Tibial nerve (tissue), 4 donors: ENCODE measurements at regions not wholly inside any gene's neighbourhood (a gene's known extent, or its start where the extent isn't known, plus 50 kb on each side); places are given as distances from the start of the nearest gene placed in this dataset.

Experiments
- DNase-seq, 2 donors: peaks; one replicate each; pipeline ENCODE4 v3.0.0-alpha.2; 2019; ENCODE audit warnings: low spot score in 2 of 2
- H3K27ac ChIP-seq, 4 donors: fragments of 200-600 bp; sonication (generic) in 3 of 4; one replicate each; pipeline ENCODE4 v1.5.1; 2017 to 2019; ENCODE audit warnings: mild to moderate bottlenecking in 1 of 4
- H3K27me3 ChIP-seq, 2 donors: fragments of 200-600 bp; sonication (generic) in 1 of 2; one replicate each; pipeline versions ENCODE4 v1.5.1 to v1.6.0; 2017 to 2019
- H3K36me3 ChIP-seq, 3 donors: fragments of 200-600 bp; sonication (generic); one replicate each; pipeline ENCODE4 v1.5.1; 2018 to 2019
- H3K4me1 ChIP-seq, 4 donors: fragments of 200-600 bp; sonication (generic) in 3 of 4; one replicate each; pipeline ENCODE4 v1.5.1; 2017 to 2019
- H3K4me3 ChIP-seq, 4 donors: fragments of 200-600 bp; sonication (generic) in 3 of 4; one replicate each; pipeline ENCODE4 v1.5.1; 2017 to 2019; ENCODE audit warnings: mild to moderate bottlenecking in 1 of 4, moderate library complexity in 1 of 4
- H3K9me3 ChIP-seq, 4 donors: fragments of 200-600 bp; sonication (generic) in 3 of 4; one replicate each; pipeline ENCODE4 v1.5.1; 2017 to 2019
- EP300 ChIP-seq, 2 donors: sonication (generic); formaldehyde crosslinking; IDR thresholded peaks; one replicate each; pipeline ENCODE4 v1.6.1; 2017; ENCODE audit warnings: antibody characterized with exemption in 2 of 2, mild to moderate bottlenecking in 1 of 2
- POLR2A ChIP-seq, 2 donors: fragments of 450-650 bp; IDR thresholded peaks; one replicate each; pipeline ENCODE4 v1.6.1; 2017; ENCODE audit warnings: antibody characterized with exemption in 2 of 2, mild to moderate bottlenecking in 2 of 2, moderate library complexity in 2 of 2
- WGBS, 2 donors: methylation state at CpG; one replicate each; pipeline ENCODE4 v1.1.5; 2018; 5-methylcytosine and 5-hydroxymethylcytosine counted together
- TF ChIP-seq, protein P1 (sequence below), 5 experiments: fragments of 200-600 bp in 3 of 5; fragments of 450-650 bp in 2 of 5; sonication (generic) in 3 of 5; IDR thresholded peaks; one replicate each; pipeline ENCODE4 v1.5.1; 2016 to 2019; ENCODE audit warnings: antibody characterized with exemption in 5 of 5, mild to moderate bottlenecking in 3 of 5, moderate library complexity in 2 of 5

- Histone ChIP-seq H3K36me3 (no peaks in the 10 kb centered on the region), H3K9me3 (peaks cover 0 to 9% (median 0%) of the 10 kb centered on the region in 4 donors), H3K4me3 (no peak overlapping the region), H3K4me1 (no peaks in the 10 kb centered on the region), H3K27ac (no peak overlapping the region), H3K27me3 (no peaks in the 10 kb centered on the region)
- 61 to 84% methylated on average over 3 to 9 of the region's 9 CpGs for WGBS, 2 donors
- no peak for DNase-seq
- TF ChIP-seq, protein P1, sequence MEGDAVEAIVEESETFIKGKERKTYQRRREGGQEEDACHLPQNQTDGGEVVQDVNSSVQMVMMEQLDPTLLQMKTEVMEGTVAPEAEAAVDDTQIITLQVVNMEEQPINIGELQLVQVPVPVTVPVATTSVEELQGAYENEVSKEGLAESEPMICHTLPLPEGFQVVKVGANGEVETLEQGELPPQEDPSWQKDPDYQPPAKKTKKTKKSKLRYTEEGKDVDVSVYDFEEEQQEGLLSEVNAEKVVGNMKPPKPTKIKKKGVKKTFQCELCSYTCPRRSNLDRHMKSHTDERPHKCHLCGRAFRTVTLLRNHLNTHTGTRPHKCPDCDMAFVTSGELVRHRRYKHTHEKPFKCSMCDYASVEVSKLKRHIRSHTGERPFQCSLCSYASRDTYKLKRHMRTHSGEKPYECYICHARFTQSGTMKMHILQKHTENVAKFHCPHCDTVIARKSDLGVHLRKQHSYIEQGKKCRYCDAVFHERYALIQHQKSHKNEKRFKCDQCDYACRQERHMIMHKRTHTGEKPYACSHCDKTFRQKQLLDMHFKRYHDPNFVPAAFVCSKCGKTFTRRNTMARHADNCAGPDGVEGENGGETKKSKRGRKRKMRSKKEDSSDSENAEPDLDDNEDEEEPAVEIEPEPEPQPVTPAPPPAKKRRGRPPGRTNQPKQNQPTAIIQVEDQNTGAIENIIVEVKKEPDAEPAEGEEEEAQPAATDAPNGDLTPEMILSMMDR (IDR thresholded peaks at IDR 0.05) = no peak
- TF ChIP-seq POLR2A (IDR thresholded peaks at IDR 0.05) (no peak), EP300 (IDR thresholded peaks at IDR 0.05) (no peak)
Observed at GRCh38 chr17:16881239-16881924, 90.5 kb downstream of the TNFRSF13B start.

DNA sequence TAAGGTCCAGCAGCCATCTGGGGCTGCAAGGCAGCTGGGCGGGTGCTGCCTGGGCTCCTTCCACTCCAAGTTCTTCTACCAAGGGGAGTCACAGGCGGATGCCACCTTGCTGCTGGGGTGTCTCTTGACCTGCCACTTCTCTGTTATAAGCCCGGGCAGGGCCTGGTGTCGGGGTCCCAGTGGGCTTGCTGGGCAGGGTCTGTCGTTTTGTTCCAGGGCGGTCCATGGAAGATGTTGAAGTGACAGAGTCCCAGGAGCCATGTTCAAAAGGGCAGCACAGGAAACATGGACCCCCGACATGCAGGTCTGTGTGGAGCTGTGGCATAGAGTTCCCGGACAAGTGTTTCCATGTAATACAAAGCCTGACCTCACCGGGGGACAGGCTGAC, 91.1 kb downstream of the TNFRSF13B start:
- Histone ChIP-seq H3K27ac (no peak overlapping the region), H3K9me3 (peaks cover 0 to 9% (median 0%) of the 10 kb centered on the region in 4 donors), H3K4me3 (no peak overlapping the region), H3K36me3 (no peaks in the 10 kb centered on the region), H3K4me1 (no peaks in the 10 kb centered on the region), H3K27me3 (no peaks in the 10 kb centered on the region)
- no peak for DNase-seq
- WGBS, 2 donors = 67 to 83% methylated on average over 9 of the region's 9 CpGs
- TF ChIP-seq POLR2A (IDR thresholded peaks at IDR 0.05) (no peak), EP300 (IDR thresholded peaks at IDR 0.05) (no peak)
- TF ChIP-seq, protein P1 (IDR thresholded peaks at IDR 0.05) = no peak

DNA sequence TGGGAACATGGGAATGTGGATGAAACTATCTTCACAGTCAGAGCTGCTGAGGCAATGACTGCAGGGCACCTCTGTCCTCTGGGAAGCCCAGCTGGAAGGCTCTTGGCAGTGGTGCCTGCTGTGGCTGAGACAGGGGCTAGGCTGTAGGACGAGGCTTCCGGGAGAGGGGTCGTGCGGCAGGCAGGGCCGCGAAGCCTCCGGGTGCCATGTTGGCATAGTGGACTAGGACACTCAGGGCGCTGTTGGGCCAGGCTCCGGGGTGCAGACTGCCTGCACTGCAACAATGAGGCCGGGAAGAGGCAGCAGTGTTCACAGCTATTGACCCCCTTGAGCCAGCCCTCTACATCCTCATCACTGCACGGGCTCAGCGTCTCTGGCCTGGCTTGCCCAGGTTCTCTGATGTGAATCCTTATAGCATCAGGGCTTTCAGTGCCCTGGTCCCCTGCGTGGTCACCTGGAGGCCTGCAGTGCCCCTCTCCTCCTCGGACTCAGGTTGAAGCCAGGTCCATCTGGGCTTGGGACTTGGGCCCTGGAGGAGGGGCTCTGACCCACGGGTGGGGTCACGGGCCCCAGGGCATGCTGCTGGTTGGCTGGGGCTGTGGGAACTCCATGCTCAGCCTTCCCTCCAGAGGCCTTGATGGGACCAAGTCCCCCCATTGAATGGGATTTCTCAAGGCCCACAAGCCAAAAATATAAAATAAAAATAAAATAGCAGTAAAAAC, 91.6 kb downstream of the TNFRSF13B start:
- Histone ChIP-seq H3K4me3 (no peak overlapping the region), H3K4me1 (no peaks in the 10 kb centered on the region), H3K27ac (no peak overlapping the region), H3K27me3 (no peaks in the 10 kb centered on the region), H3K9me3 (peaks cover 0 to 9% (median 0%) of the 10 kb centered on the region in 4 donors), H3K36me3 (no peaks in the 10 kb centered on the region)
- no peak for DNase-seq
- TF ChIP-seq POLR2A (IDR thresholded peaks at IDR 0.05) (no peak), EP300 (IDR thresholded peaks at IDR 0.05) (no peak)
- TF ChIP-seq, protein P1 (IDR thresholded peaks at IDR 0.05) = no peak
- 74 to 90% methylated on average over 6 to 16 of the region's 16 CpGs for WGBS, 2 donors

- Histone ChIP-seq H3K4me3 (no peak overlapping the region), H3K36me3 (no peaks in the 10 kb centered on the region), H3K9me3 (peaks cover 0 to 9% (median 0%) of the 10 kb centered on the region in 4 donors), H3K27ac (no peak overlapping the region), H3K27me3 (no peaks in the 10 kb centered on the region), H3K4me1 (no peaks in the 10 kb centered on the region)
- WGBS, 2 donors = 94 to 95% methylated on average over 10 to 14 of the region's 15 CpGs
- TF ChIP-seq, protein P1 (IDR thresholded peaks at IDR 0.05) = no peak
- TF ChIP-seq POLR2A (IDR thresholded peaks at IDR 0.05) (no peak), EP300 (IDR thresholded peaks at IDR 0.05) (no peak)
- DNase-seq = no peak
Observed at GRCh38 chr17:16879686-16880085, 92.2 kb downstream of the TNFRSF13B start.

DNA sequence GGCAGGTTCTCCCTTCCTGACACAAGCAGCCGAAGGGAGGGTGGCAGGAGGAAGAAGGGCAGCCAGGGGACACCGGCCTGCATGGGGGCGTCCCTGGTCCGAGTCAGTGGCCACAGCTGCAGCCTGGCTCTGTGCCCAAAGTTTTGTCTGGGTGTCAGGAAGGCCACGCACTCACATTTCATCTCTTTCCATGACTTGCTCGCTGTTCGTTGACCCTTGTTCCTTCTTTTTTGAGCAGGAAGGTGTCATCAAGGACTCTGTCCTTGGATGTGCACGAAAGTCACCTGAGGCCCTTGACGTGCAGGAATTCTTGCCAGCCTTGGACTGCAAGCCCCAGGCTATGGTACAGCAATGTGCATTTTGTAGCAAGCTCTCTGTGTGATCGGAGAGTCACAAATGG, 93.3 kb downstream of the TNFRSF13B start:
- Histone ChIP-seq H3K27me3 (no peaks in the 10 kb centered on the region), H3K27ac (no peak overlapping the region), H3K4me1 (no peaks in the 10 kb centered on the region), H3K4me3 (no peak overlapping the region), H3K36me3 (no peaks in the 10 kb centered on the region), H3K9me3 (peaks cover 0 to 9% (median 0%) of the 10 kb centered on the region in 4 donors)
- 44 to 86% methylated on average over 10 of the region's 10 CpGs for WGBS, 2 donors
- no peak for DNase-seq
- TF ChIP-seq, protein P1 (IDR thresholded peaks at IDR 0.05) = no peak
- TF ChIP-seq EP300 (IDR thresholded peaks at IDR 0.05) (no peak), POLR2A (IDR thresholded peaks at IDR 0.05) (no peak)
